IMR-90 (cell line): ENCODE measurements at regions not wholly inside any gene's neighbourhood (a gene's known extent, or its start where the extent isn't known, plus 50 kb on each side); places are given as distances from the start of the nearest gene placed in this dataset.

ENCODE experiments used
- ATAC-seq: fragments of 200-7000 bp; cut with Tn5 transposase; 2 replicates; pipeline ENCODE4 v1.9.1; 2020; ENCODE audit warnings: low read depth, mild to moderate bottlenecking, moderate library complexity
- BruUV-seq: library from RNA; stranded (reverse); fragments of 400-500 nt; replicated peaks from 2 replicates; lab custom pipeline; 2021; lab: Mats Ljungman, UMichigan
- CTCF ChIA-PET: fragments of 300-600 bp; formaldehyde crosslinking; extraction: SDS; loops from one replicate; lab custom pipeline; 2021; ENCODE audit warnings: antibody characterized with exemption; lab: Yijun Ruan, JAX
- POLR2A ChIA-PET: fragments of 300-600 bp; sonication (Branson Sonifier 250); formaldehyde crosslinking; loops from one replicate; lab custom pipeline; 2022; ENCODE audit warnings: antibody characterized with exemption; ENCODE audit not compliant: unreplicated experiment; lab: Charles Lee
- DNase-seq: peaks from one replicate; pipeline ENCODE4 v3.0.0; 2013
- H2AFZ ChIP-seq: replicated peaks from 2 replicates; pipeline ENCODE3; 2013; ENCODE audit warnings: low read length, mild to moderate bottlenecking; ENCODE audit not compliant: poor library complexity
- H2AK5ac ChIP-seq: 2 replicates; pipeline ENCODE4 v1.6.1; 2013; ENCODE audit warnings: low read depth, low read length, inconsistent platforms
- H2AK9ac ChIP-seq: replicated peaks from 2 replicates; pipeline ENCODE3; 2013; ENCODE audit warnings: mild to moderate bottlenecking, low read depth, low read length, moderate library complexity; ENCODE audit not compliant: poor library complexity
- H2BK120ac ChIP-seq: 2 replicates; pipeline ENCODE4 v1.6.1; 2013; ENCODE audit warnings: low read depth, low read length, inconsistent platforms
- H2BK15ac ChIP-seq: 3 replicates; pipeline ENCODE4 v1.6.1; 2013; ENCODE audit warnings: low read depth, low read length, inconsistent platforms
- H2BK20ac ChIP-seq: 2 replicates; pipeline ENCODE4 v1.6.1; 2013; ENCODE audit warnings: low read depth, mild to moderate bottlenecking, inconsistent platforms, low read length, moderate library complexity
- H2BK5ac ChIP-seq: 2 replicates; pipeline ENCODE4 v1.6.1; 2013; ENCODE audit warnings: mild to moderate bottlenecking, low read depth, low read length, inconsistent platforms; ENCODE audit not compliant: poor library complexity, severe bottlenecking
- H3K14ac ChIP-seq: replicated peaks from 2 replicates; pipeline ENCODE4 v1.6.1; 2013; ENCODE audit warnings: low read depth, low read length, inconsistent platforms
- H3K18ac ChIP-seq: 2 replicates; pipeline ENCODE4 v1.6.1; 2013; ENCODE audit warnings: low read depth, low read length, control low read depth
- H3K23ac ChIP-seq: 2 replicates; pipeline ENCODE4 v1.6.1; 2013; ENCODE audit warnings: low read depth, low read length, inconsistent platforms
- H3K27ac ChIP-seq: 2 replicates; pipeline ENCODE4 v1.5.1; 2013; ENCODE audit warnings: mild to moderate bottlenecking, control low read depth, low read length; ENCODE audit not compliant: insufficient read depth
- H3K27me3 ChIP-seq: 2 replicates; pipeline ENCODE4 v1.6.1; 2013; ENCODE audit warnings: low read length; ENCODE audit not compliant: control insufficient read depth, insufficient read depth
- H3K36me3 ChIP-seq: 2 replicates; pipeline ENCODE4 v1.6.1; 2013; ENCODE audit warnings: low read length, mixed read lengths; ENCODE audit not compliant: control insufficient read depth, insufficient read depth
- H3K4ac ChIP-seq: 2 replicates; pipeline ENCODE4 v1.6.1; 2013; ENCODE audit warnings: low read depth, low read length, inconsistent platforms
- H3K4me1 ChIP-seq: 2 replicates; pipeline ENCODE4 v1.6.1; 2013; ENCODE audit warnings: low read length, mixed read lengths; ENCODE audit not compliant: control insufficient read depth, insufficient read depth
- H3K4me2 ChIP-seq: 2 replicates; pipeline ENCODE4 v1.6.1; 2013; ENCODE audit warnings: low read depth, mild to moderate bottlenecking, control low read depth, low read length, moderate library complexity
- H3K4me3 ChIP-seq: 2 replicates; pipeline ENCODE4 v1.5.1; 2013; ENCODE audit warnings: low read depth, mild to moderate bottlenecking, control low read depth, low read length, moderate library complexity; ENCODE audit not compliant: insufficient read depth
- H3K56ac ChIP-seq: 2 replicates; pipeline ENCODE4 v1.6.1; 2013; ENCODE audit warnings: low read length, inconsistent platforms; ENCODE audit not compliant: insufficient read depth; ENCODE audit errors: extremely low read depth
- H3K79me1 ChIP-seq, 2 experiments: 2 replicates each; pipeline ENCODE4 v1.6.1; 2013; ENCODE audit warnings: low read length in 2 of 2, inconsistent platforms in 1 of 2, low read depth in 1 of 2
- H3K9ac ChIP-seq: 2 replicates; pipeline ENCODE4 v1.6.1; 2013; ENCODE audit warnings: low read depth, low read length, control low read depth
- H3K9me1 ChIP-seq: 2 replicates; pipeline ENCODE4 v1.6.1; 2013; ENCODE audit warnings: low read length, inconsistent platforms; ENCODE audit not compliant: insufficient read depth
- H3K9me3 ChIP-seq: 2 replicates; pipeline ENCODE4 v1.6.1; 2013; ENCODE audit warnings: low read length; ENCODE audit not compliant: control insufficient read depth, insufficient read depth
- H4K20me1 ChIP-seq: 2 replicates; pipeline ENCODE4 v1.6.1; 2013; ENCODE audit warnings: low read length, inconsistent platforms; ENCODE audit not compliant: insufficient read depth
- H4K5ac ChIP-seq: 2 replicates; pipeline ENCODE4 v1.6.1; 2013; ENCODE audit warnings: mild to moderate bottlenecking, low read depth, low read length, control low read depth
- H4K8ac ChIP-seq, 2 experiments: 2 replicates each; pipeline ENCODE4 v1.6.1; 2013; ENCODE audit warnings: low read depth in 2 of 2, low read length in 2 of 2, control low read depth in 1 of 2, inconsistent platforms in 1 of 2
- H4K91ac ChIP-seq: 2 replicates; pipeline ENCODE4 v1.6.1; 2013; ENCODE audit warnings: low read depth, low read length, inconsistent platforms; ENCODE audit not compliant: insufficient read depth
- BHLHE40 ChIP-seq: fragments of 150-350 bp; IDR thresholded peaks from 2 replicates; pipeline ENCODE4 v1.6.1; 2016; ENCODE audit warnings: mild to moderate bottlenecking, low read depth, low read length
- FOS ChIP-seq: fragments of 150-350 bp; IDR thresholded peaks from 2 replicates; pipeline ENCODE4 v1.6.1; 2016; ENCODE audit warnings: low read depth, low read length
- RCOR1 ChIP-seq: IDR thresholded peaks from 2 replicates; pipeline ENCODE4 v1.6.1; 2012; ENCODE audit warnings: mild to moderate bottlenecking, low read length, improper control_type of control experiment; ENCODE audit not compliant: insufficient replicate concordance
- USF2 ChIP-seq: fragments of 150-350 bp; IDR thresholded peaks from 2 replicates; pipeline ENCODE4 v1.6.1; 2017; ENCODE audit warnings: mild to moderate bottlenecking, antibody characterized with exemption, low read length, low read depth
- WGBS, 2 experiments: methylation state at CpG; one replicate each; pipeline versions ENCODE4 v1.1.5 to v1.1.7; 2013; ENCODE audit warnings: missing lambda C conversion rate in 2 of 2; ENCODE audit not compliant: insufficient read length in 1 of 2; ENCODE audit errors: extremely low coverage in 2 of 2; 5-methylcytosine and 5-hydroxymethylcytosine counted together
- dilution Hi-C: fragments of 300-500 bp; cut with HindIII; formaldehyde crosslinking; loops from one replicate; pipeline ENCODE4 v1.14.3; 2018; ENCODE audit warnings: low sequenced_read_pairs; ENCODE audit not compliant: unreplicated experiment
- in situ Hi-C: fragments of 300-500 bp; cut with MboI; formaldehyde crosslinking; loops from 3 replicates; pipeline ENCODE4 v1.14.3; 2019; ENCODE audit warnings: low sequenced_read_pairs, inconsistent platforms, mixed read lengths
- intact Hi-C: fragments of 100-400 bp; cut with micrococcal nuclease; formaldehyde crosslinking; loops from 2 replicates; pipeline ENCODE4 v1.10.0; 2022

GRCh38 chr3:181567311-181568075 lies 144.2 kb upstream of the SOX2 start:
- Histone ChIP-seq H3K27me3 (no peaks in the 10 kb centered on the region), H2AK5ac (no peak overlapping the region), H3K9me1 (no peaks in the 10 kb centered on the region), H3K36me3 (no peaks in the 10 kb centered on the region), H3K4me1 (no peaks in the 10 kb centered on the region), H4K5ac (no peak overlapping the region), H2BK20ac (no peak overlapping the region), H2AFZ (no peak overlapping the region), H4K20me1 (no peaks in the 10 kb centered on the region), H2BK5ac (no peak overlapping the region), H3K27ac (no peak overlapping the region), H3K4me2 (no peak overlapping the region), H3K9ac (no peak overlapping the region), H3K18ac (no peak overlapping the region), H3K4ac (no peak overlapping the region), H2AK9ac (no peak overlapping the region), H3K4me3 (no peak overlapping the region), H2BK15ac (no peak overlapping the region), H4K91ac (no peak overlapping the region), H3K14ac (no peak overlapping the region), H2BK120ac (no peak overlapping the region), H4K8ac (no peak overlapping the region), H3K79me1 (no peaks in the 10 kb centered on the region), H3K56ac (no peak overlapping the region), H3K23ac (no peak overlapping the region), H3K9me3 (peaks cover 3% of the 10 kb centered on the region)
- no peak for DNase-seq
- WGBS, 2 experiments: no CpG with 5 or more reads among the region's 6 CpGs
- in situ Hi-C loops: no loop called here
- TF ChIP-seq USF2 (no peak), BHLHE40 (no peak), FOS (no peak), RCOR1 (no peak)
- intact Hi-C loops: no loop called here
- dilution Hi-C loops: no loop called here
- ChIA-PET POLR2A (no interaction called here), CTCF (no interaction called here)
- BruUV-seq: no TSS peak
- no peak for ATAC-seq
